ENCODE measurements at regions not wholly inside any gene's neighbourhood (a gene's known extent, or its start where the extent isn't known, plus 50 kb on each side); places are given as distances from the start of the nearest gene placed in this dataset.

DNA sequence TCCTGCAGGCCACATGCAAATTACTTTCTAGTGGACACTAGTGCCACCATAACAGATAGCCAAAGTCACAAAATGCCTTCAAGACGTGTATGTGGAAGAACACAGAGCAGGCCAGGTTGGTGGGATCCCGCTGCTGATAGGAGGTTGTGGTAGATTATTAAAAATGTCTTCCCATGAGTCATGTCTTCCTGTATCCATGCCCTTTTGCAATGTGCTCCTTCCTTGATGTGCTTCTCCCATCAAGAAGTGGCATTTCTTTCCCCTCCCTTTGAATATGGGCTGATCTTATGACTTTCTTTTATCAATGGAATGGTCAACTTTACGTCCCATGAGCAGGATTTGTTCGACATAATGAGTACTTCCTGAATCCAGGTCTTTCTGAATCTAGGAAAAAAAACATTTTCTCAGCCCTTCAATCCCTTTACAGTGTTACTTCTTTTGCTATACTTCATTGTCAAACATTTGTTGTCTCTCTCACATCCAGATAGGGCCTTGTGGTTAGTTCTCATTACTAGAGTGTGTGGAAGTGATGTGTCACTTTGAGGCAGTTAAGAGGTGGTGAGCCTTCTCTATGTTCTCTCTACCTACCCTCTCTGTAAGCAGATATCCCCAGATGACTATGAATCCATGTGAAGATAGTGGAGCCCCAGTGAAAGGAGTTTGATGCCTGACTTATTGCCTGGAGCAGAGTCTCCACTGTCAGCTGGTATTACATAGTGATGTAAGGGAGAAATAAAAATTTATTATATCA, 519.2 kb upstream of the DIPK2B start:
- H3K36me3 Mint-ChIP-seq (ENCODE audit: low read depth): no peaks in the 10 kb centered on the region
- no peak overlapping the region for H3K27ac Mint-ChIP-seq
- peaks cover 19% of the 10 kb centered on the region for H3K4me1 Mint-ChIP-seq (ENCODE audit: low read depth)
- H3K27me3 Mint-ChIP-seq (ENCODE audit: low read depth): no peaks in the 10 kb centered on the region
- H3K4me3 Mint-ChIP-seq: no peak overlapping the region
- H3K9me3 Mint-ChIP-seq: no peaks in the 10 kb centered on the region

DNA sequence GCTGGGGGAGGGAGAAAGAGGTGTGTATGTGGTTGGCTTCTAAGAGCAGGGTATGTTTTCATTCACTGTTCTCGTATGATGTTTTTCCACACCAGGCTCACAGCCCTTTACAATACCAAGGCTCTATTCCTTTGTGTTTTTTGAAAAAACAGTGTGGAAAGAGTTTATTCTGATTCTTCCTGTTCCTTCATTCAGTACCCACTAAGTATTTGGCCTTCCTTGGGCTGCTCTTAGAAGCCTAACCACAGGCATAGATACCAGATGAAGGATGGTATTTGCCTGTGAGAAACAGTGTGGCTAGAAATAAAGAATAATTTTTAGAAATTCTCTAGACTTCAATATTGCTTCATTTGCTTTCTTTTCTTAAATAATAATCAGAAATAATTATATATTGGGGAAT, 518.0 kb upstream of the DIPK2B start:
- no peaks in the 10 kb centered on the region for H3K27me3 Mint-ChIP-seq (ENCODE audit: low read depth)
- H3K4me1 Mint-ChIP-seq (ENCODE audit: low read depth): peaks cover 24% of the 10 kb centered on the region
- H3K4me3 Mint-ChIP-seq: no peak overlapping the region
- no peak overlapping the region for H3K27ac Mint-ChIP-seq
- H3K9me3 Mint-ChIP-seq: no peaks in the 10 kb centered on the region
- H3K36me3 Mint-ChIP-seq (ENCODE audit: low read depth): no peaks in the 10 kb centered on the region

DNA sequence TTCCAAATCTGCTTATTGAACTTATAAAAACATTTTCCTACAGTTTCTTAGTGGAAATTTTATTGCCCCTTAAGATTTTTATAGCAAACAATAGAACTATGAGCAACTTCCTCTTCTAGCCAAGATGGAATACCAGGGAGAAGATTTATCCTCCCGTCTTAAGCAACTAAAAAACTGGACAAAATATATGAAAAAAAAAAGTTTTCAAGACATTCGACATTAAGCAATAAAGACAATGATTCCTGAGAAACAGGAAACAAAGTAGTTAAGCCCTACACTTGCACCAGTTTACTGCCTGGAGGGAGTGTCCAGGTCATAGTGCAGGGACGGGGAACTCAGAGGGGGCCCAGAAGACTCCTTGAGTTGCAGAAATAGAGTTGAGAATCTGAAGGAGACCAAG, 516.1 kb upstream of the DIPK2B start:
- Mint-ChIP-seq H3K4me3 (no peak overlapping the region), H3K27me3 (ENCODE audit: low read depth) (no peaks in the 10 kb centered on the region), H3K9me3 (no peaks in the 10 kb centered on the region), H3K4me1 (ENCODE audit: low read depth) (peaks cover 25% of the 10 kb centered on the region), H3K27ac (no peak overlapping the region), H3K36me3 (ENCODE audit: low read depth) (no peaks in the 10 kb centered on the region)

DNA sequence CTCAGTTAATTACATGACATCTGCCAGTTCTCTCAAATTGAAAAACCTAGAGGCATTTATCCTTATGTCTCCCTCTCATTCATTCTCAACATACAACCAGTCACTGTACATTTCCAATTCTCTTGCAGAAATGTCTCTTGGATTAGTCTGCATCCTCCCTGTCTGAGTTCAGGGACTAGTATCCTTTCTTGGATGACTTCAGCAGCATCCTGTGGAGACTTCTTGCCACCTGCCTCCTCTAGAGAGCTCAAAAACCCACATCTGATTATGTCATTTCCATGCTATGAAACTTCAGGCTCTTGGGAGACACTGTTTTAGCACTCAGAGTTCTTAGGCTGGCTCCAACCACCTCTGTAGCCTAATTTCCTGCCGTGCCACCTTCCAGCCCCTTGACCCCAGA, 515.1 kb upstream of the DIPK2B start:
- Mint-ChIP-seq H3K36me3 (ENCODE audit: low read depth) (peaks cover 1% of the 10 kb centered on the region), H3K27ac (no peak overlapping the region), H3K4me1 (ENCODE audit: low read depth) (peaks cover 34% of the 10 kb centered on the region), H3K4me3 (no peak overlapping the region), H3K27me3 (ENCODE audit: low read depth) (no peaks in the 10 kb centered on the region), H3K9me3 (no peaks in the 10 kb centered on the region)

DNA sequence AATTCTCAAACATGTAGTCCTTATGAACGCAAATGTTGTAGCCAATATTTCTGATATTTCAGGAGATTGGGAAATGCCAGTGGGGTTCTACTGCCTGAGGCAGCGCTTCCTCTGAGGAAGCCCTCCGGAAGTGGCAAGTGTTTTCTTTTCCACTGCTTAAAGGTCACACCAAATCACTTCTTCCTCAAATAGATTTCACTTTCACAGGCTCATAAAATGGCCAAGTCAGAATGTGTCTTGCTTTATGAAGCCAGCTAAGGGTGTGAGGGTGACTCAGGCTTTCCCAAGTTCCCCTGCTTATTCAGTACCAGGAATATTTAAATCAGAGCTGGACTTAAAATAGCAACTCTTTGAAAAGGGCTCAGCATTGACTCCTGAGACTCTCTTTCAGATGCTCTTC, 514.2 kb upstream of the DIPK2B start:
- H3K27me3 Mint-ChIP-seq (ENCODE audit: low read depth): no peaks in the 10 kb centered on the region
- H3K4me1 Mint-ChIP-seq (ENCODE audit: low read depth): peaks cover 35% of the 10 kb centered on the region
- H3K9me3 Mint-ChIP-seq: no peaks in the 10 kb centered on the region
- no peak overlapping the region for H3K4me3 Mint-ChIP-seq
- no peak overlapping the region for H3K27ac Mint-ChIP-seq
- peaks cover 1% of the 10 kb centered on the region for H3K36me3 Mint-ChIP-seq (ENCODE audit: low read depth)

DNA sequence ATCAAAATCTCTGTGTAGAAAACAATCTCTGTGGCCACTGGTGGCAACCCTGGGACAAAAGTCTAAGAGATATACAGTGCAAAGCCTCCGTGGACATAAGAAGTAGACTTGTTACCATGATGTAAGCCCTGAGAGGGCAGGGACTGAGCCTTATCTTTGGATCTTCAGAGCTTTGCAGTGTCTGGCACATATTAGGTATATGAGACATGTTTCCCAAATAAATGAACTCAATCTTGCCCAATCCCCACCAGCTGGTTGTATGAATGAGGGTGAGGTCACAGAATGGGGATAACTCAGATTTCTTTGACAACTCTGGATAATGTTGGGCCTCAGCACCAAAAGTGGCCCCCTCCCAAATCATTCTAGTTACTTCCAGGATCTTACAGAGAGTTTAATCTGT, 511.4 kb upstream of the DIPK2B start:
- peaks cover 35% of the 10 kb centered on the region for H3K4me1 Mint-ChIP-seq (ENCODE audit: low read depth)
- peaks cover 3% of the 10 kb centered on the region for H3K36me3 Mint-ChIP-seq (ENCODE audit: low read depth)
- H3K4me3 Mint-ChIP-seq: no peak overlapping the region
- H3K27ac Mint-ChIP-seq: no peak overlapping the region
- no peaks in the 10 kb centered on the region for H3K27me3 Mint-ChIP-seq (ENCODE audit: low read depth)
- no peaks in the 10 kb centered on the region for H3K9me3 Mint-ChIP-seq

DNA sequence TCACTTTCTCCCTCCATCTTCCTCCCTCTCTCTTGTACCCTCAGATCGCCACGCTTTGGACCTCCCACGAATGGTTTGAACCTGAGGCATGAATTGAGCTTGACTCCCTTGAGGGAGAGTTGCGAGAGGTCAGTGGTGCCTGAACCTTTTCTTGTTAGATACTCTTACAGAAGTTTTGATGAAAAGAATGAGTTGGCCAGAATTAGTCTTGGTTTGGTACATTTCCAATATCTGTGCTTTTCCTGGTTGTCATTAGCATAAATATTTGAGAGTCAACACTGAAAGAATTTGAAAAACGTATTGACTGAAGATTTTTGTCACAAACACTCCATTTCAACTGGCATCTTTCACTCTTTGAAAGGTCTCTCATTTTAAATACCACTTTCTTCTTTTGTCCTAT, 510.6 kb upstream of the DIPK2B start:
- Mint-ChIP-seq H3K27ac (peak overlapping the region; percentile 69), H3K4me1 (ENCODE audit: low read depth) (peaks cover 34% of the 10 kb centered on the region), H3K27me3 (ENCODE audit: low read depth) (no peaks in the 10 kb centered on the region), H3K4me3 (no peak overlapping the region), H3K36me3 (ENCODE audit: low read depth) (peaks cover 3% of the 10 kb centered on the region), H3K9me3 (no peaks in the 10 kb centered on the region)

DNA sequence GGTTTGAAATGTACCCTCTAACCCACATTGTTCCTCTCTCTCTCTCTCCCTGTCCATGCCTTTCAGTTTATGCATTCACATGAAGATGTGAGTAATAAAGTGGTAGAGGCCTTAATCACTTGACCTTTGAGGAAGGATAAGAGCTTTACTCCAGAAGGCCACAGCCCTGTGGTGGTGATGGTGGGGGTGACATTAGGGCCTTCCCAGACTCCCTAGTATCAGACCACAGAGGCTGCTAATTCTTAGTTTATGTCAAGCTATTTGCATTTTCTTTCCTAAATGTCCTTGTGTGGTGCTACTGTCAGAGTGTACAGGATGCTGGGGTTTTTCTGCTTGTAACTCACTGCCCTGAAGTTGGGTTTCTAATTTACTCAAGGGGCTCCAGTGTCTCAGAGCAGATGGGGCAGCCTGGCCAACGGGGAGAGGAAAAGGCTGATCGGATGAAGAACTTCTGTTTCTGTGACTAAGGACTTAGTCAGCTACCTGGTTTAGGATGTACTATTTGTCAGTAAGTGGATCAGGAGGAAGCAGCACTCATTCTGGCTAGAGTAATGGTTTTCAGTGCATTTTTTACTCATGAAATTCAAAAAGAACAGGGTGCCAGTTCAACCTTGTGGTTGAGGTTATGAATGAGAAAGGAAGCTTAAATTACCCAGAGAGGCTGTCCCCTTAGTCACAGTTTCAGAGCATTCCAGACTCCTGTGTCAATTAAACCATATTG, 509.6 kb upstream of the DIPK2B start:
- Mint-ChIP-seq H3K9me3 (no peaks in the 10 kb centered on the region), H3K4me3 (peak overlapping the region; percentile 44), H3K27ac (peak overlapping the region; percentile 82), H3K4me1 (ENCODE audit: low read depth) (peaks cover 24% of the 10 kb centered on the region), H3K36me3 (ENCODE audit: low read depth) (peaks cover 3% of the 10 kb centered on the region), H3K27me3 (ENCODE audit: low read depth) (no peaks in the 10 kb centered on the region)

DNA sequence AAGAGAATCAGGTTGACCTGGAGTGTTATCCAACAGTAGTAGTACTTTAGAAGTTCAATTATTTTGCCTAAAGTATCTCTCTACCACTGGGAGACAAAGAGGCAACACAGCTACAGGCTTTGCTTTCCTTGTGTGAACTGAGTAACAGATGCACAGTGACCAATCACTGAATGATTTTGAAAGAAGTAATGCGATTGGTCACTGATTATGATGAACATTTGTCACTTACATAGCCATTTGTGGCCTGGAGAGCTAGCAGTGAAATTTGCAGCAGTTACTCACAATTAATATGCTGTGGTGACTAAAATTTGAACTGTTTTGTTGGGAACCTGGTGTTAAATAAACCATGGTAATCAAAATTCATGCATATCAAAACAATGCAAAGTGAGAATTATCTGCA, 508.7 kb upstream of the DIPK2B start:
- peaks cover 17% of the 10 kb centered on the region for H3K4me1 Mint-ChIP-seq (ENCODE audit: low read depth)
- no peak overlapping the region for H3K27ac Mint-ChIP-seq
- no peaks in the 10 kb centered on the region for H3K9me3 Mint-ChIP-seq
- no peak overlapping the region for H3K4me3 Mint-ChIP-seq
- H3K27me3 Mint-ChIP-seq (ENCODE audit: low read depth): no peaks in the 10 kb centered on the region
- peaks cover 3% of the 10 kb centered on the region for H3K36me3 Mint-ChIP-seq (ENCODE audit: low read depth)

DNA sequence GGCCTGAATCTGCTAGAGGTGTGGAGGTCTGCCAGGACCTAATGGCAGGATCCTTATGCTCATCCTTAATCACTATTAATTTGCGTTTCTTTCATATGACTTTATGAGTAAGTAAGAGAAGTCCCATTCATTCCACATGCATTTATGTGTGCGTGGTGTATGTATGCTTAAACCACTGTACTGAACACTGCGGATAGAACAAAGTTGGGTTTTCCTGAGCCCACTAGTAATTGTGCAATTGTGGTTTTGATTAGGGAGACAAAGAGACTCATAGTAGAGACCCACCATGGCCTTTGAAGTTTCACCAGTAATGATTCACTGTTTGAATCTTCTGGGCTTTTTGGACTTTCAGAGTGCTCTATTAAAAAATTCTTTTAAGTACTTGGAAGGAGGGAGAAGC, 498.5 kb upstream of the DIPK2B start:
- H3K27ac Mint-ChIP-seq: no peak overlapping the region
- no peaks in the 10 kb centered on the region for H3K36me3 Mint-ChIP-seq (ENCODE audit: low read depth)
- H3K9me3 Mint-ChIP-seq: peaks cover 8% of the 10 kb centered on the region
- no peaks in the 10 kb centered on the region for H3K27me3 Mint-ChIP-seq (ENCODE audit: low read depth)
- peaks cover 1% of the 10 kb centered on the region for H3K4me1 Mint-ChIP-seq (ENCODE audit: low read depth)
- H3K4me3 Mint-ChIP-seq: no peak overlapping the region

DNA sequence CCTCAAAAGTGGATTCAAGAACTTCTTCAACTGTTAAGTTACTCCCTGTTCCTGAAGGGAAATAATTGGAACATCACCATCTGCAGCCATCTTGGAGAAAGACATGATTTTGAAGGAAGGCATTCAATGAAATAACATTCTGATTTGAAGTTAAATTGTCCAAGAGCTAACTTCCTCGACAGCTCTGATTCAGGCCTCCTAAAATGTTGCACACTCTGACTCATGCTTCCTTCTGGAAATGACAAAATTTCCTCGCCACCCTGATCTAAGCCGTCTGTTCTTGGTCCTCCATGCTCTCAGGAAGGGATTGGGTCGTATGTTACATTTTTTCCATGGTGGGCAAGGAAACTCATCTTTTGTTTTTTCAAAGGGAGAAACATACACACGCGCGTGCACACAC, 496.9 kb upstream of the DIPK2B start:
- Mint-ChIP-seq H3K4me3 (no peak overlapping the region), H3K4me1 (ENCODE audit: low read depth) (peaks cover 1% of the 10 kb centered on the region), H3K27ac (no peak overlapping the region), H3K36me3 (ENCODE audit: low read depth) (no peaks in the 10 kb centered on the region), H3K9me3 (peaks cover 5% of the 10 kb centered on the region), H3K27me3 (ENCODE audit: low read depth) (no peaks in the 10 kb centered on the region)

DNA sequence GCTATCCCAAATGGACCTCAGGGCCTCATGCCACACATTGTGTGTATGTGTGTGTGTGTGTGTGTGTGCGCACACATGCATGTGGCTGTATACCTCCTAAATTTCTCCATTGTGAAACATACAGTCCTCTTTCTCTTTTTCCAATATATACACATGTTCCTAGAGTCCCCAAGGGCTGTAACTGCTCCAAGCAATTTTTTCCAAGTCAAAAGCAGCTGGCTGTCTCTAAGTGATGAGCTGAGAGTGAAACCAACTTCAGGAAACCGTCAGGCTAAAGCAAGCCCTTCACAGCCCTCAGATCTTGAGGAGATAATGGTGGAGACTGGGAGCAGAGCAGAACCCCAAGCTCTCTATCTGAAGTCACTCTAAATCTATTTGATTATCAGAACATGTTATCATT, 496.1 kb upstream of the DIPK2B start:
- Mint-ChIP-seq H3K27ac (no peak overlapping the region), H3K27me3 (ENCODE audit: low read depth) (no peaks in the 10 kb centered on the region), H3K4me3 (no peak overlapping the region), H3K4me1 (ENCODE audit: low read depth) (peaks cover 1% of the 10 kb centered on the region), H3K36me3 (ENCODE audit: low read depth) (no peaks in the 10 kb centered on the region), H3K9me3 (peaks cover 5% of the 10 kb centered on the region)

DNA sequence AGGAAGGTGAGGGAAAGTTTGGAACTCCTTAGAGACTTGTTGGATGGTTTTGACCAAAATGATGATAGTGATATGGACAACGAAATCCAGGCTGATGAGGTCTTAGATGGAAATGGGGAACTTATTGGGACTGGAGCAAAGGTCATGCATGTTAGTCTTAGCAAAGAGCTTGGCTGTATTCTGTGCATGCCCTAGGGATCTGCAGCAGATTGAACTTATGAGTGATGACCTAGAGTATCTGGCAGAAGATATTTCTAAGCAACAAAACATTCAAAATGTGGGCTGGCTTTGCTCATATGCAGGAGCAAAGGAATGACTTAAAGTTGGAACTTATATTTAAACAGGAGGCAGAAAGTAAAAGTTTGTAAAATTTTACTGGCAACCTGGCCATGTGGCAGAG, 489.3 kb upstream of the DIPK2B start:
- Mint-ChIP-seq H3K36me3 (ENCODE audit: low read depth) (no peaks in the 10 kb centered on the region), H3K27ac (no peak overlapping the region), H3K4me3 (no peak overlapping the region), H3K9me3 (peaks cover 17% of the 10 kb centered on the region), H3K27me3 (ENCODE audit: low read depth) (no peaks in the 10 kb centered on the region), H3K4me1 (ENCODE audit: low read depth) (no peaks in the 10 kb centered on the region)

DNA sequence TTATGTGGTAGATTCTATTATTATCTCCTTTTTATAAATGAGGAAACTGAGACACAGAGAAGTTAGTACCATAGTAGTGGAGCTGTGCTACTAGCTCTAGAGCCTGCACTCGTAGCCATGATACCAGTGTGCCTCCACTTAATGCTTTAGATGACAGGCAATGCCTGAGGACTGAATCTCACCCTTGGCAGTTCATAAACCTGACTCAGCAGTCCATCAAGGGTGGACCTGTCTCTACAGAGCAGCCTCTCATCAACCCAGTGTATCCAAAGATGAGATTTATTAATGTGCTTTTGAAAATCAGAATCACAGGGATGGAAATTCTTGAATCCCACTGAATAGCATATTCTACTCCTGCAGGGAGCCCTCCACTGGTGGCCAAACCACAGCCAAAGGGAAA, 483.2 kb upstream of the DIPK2B start:
- peaks cover 2% of the 10 kb centered on the region for H3K36me3 Mint-ChIP-seq (ENCODE audit: low read depth)
- H3K27ac Mint-ChIP-seq: no peak overlapping the region
- peaks cover 3% of the 10 kb centered on the region for H3K9me3 Mint-ChIP-seq
- no peak overlapping the region for H3K4me3 Mint-ChIP-seq
- H3K4me1 Mint-ChIP-seq (ENCODE audit: low read depth): no peaks in the 10 kb centered on the region
- H3K27me3 Mint-ChIP-seq (ENCODE audit: low read depth): no peaks in the 10 kb centered on the region

DNA sequence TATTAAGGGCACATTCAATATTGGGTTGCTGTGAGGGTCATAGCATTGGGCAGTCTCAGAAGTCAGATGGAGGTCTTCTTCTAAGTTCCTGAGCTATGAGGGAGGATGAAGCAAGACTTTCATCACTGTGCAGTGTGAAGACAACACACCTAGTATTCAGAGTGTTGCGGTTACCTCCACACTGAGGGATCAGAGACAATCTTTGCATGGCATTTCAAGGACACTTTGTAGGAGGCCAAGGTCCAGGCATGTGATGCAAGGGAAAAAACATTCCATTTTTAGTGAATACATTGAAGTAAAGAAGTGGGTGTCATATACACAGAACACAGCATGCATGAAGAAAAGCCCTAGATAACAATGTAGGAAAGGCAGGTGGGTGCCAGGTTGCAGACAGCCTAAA, 481.2 kb upstream of the DIPK2B start:
- peaks cover 2% of the 10 kb centered on the region for H3K36me3 Mint-ChIP-seq (ENCODE audit: low read depth)
- no peaks in the 10 kb centered on the region for H3K4me1 Mint-ChIP-seq (ENCODE audit: low read depth)
- no peaks in the 10 kb centered on the region for H3K27me3 Mint-ChIP-seq (ENCODE audit: low read depth)
- no peaks in the 10 kb centered on the region for H3K9me3 Mint-ChIP-seq
- no peak overlapping the region for H3K4me3 Mint-ChIP-seq
- H3K27ac Mint-ChIP-seq: no peak overlapping the region
